Activated naive CD8-positive, alpha-beta T cell treated with anti-CD3 and anti-CD28 coated beads for 36 hours (primary cell): ENCODE measurements at regions not wholly inside any gene's neighbourhood (a gene's known extent, or its start where the extent isn't known, plus 50 kb on each side); places are given as distances from the start of the nearest gene placed in this dataset.
"Not testable (repeated sequence)": the region's sequence is repeated elsewhere in the genome, so short reads cannot be mapped to it uniquely, and the experiment has no call there.

ENCODE experiments used
- DNase-seq: peaks from one replicate; pipeline ENCODE4 v3.0.0; 2021
- H3K27ac Mint-ChIP-seq: one replicate; pipeline ENCODE4 v1.8.0; 2022; ENCODE audit warnings: mild to moderate bottlenecking, moderate library complexity, mixed read lengths
- H3K27me3 Mint-ChIP-seq: one replicate; pipeline ENCODE4 v1.8.0; 2022; ENCODE audit warnings: mild to moderate bottlenecking, mixed read lengths
- H3K36me3 Mint-ChIP-seq: one replicate; pipeline ENCODE4 v1.8.0; 2021; ENCODE audit warnings: mild to moderate bottlenecking, mixed read lengths
- H3K4me1 Mint-ChIP-seq: one replicate; pipeline ENCODE4 v1.8.0; 2021; ENCODE audit warnings: mixed read lengths
- H3K4me3 Mint-ChIP-seq: one replicate; pipeline ENCODE4 v1.8.0; 2022; ENCODE audit warnings: mild to moderate bottlenecking, moderate library complexity, mixed read lengths
- H3K9me3 Mint-ChIP-seq: one replicate; pipeline ENCODE4 v1.8.0; 2022; ENCODE audit warnings: mixed read lengths

- H3K4me3 Mint-ChIP-seq, H3K4me1 Mint-ChIP-seq, H3K9me3 Mint-ChIP-seq, H3K36me3 Mint-ChIP-seq, H3K27ac Mint-ChIP-seq, DNase-seq, H3K27me3 Mint-ChIP-seq: not testable (repeated sequence)
Observed at GRCh38 chr1:30130566-30130965, 592.8 kb downstream of the MATN1 start.

GRCh38 chr1:30130099-30130498, 593.3 kb downstream of the MATN1 start:
- H3K9me3 Mint-ChIP-seq: no peaks in the 10 kb centered on the region
- H3K4me1 Mint-ChIP-seq: no peaks in the 10 kb centered on the region
- H3K27me3 Mint-ChIP-seq: peaks cover 9% of the 10 kb centered on the region
- DNase-seq: no peak
- no peaks in the 10 kb centered on the region for H3K36me3 Mint-ChIP-seq
- H3K4me3 Mint-ChIP-seq: no peak overlapping the region
- no peak overlapping the region for H3K27ac Mint-ChIP-seq

- Mint-ChIP-seq H3K9me3 (no peaks in the 10 kb centered on the region), H3K4me3 (no peak overlapping the region), H3K4me1 (no peaks in the 10 kb centered on the region), H3K36me3 (no peaks in the 10 kb centered on the region), H3K27ac (no peak overlapping the region), H3K27me3 (peaks cover 5% of the 10 kb centered on the region)
- DNase-seq: no peak
Observed at GRCh38 chr1:30129421-30130055, 593.8 kb downstream of the MATN1 start.

GRCh38 chr1:30129001-30129408, 594.4 kb downstream of the MATN1 start:
- no peaks in the 10 kb centered on the region for H3K36me3 Mint-ChIP-seq
- H3K27ac Mint-ChIP-seq: no peak overlapping the region
- no peak overlapping the region for H3K4me3 Mint-ChIP-seq
- H3K9me3 Mint-ChIP-seq: no peaks in the 10 kb centered on the region
- no peak for DNase-seq
- H3K27me3 Mint-ChIP-seq: peaks cover 4% of the 10 kb centered on the region
- H3K4me1 Mint-ChIP-seq: no peaks in the 10 kb centered on the region

- Mint-ChIP-seq H3K4me1 (no peaks in the 10 kb centered on the region), H3K27me3 (peaks cover 4% of the 10 kb centered on the region), H3K9me3 (no peaks in the 10 kb centered on the region), H3K4me3 (no peak overlapping the region), H3K36me3 (no peaks in the 10 kb centered on the region), H3K27ac (no peak overlapping the region)
- no peak for DNase-seq
Observed at GRCh38 chr1:30126848-30127247, 596.5 kb downstream of the MATN1 start.

- DNase-seq: no peak
- Mint-ChIP-seq H3K4me3 (no peak overlapping the region), H3K36me3 (no peaks in the 10 kb centered on the region), H3K27me3 (peaks cover 4% of the 10 kb centered on the region), H3K9me3 (no peaks in the 10 kb centered on the region), H3K27ac (no peak overlapping the region), H3K4me1 (no peaks in the 10 kb centered on the region)
Observed at GRCh38 chr1:30125821-30126170, 597.6 kb downstream of the MATN1 start.

- no peak for DNase-seq
- Mint-ChIP-seq H3K4me1 (no peaks in the 10 kb centered on the region), H3K36me3 (no peaks in the 10 kb centered on the region), H3K27me3 (no peaks in the 10 kb centered on the region), H3K9me3 (no peaks in the 10 kb centered on the region), H3K27ac (no peak overlapping the region), H3K4me3 (no peak overlapping the region)
Observed at GRCh38 chr1:30125021-30125820, 598.2 kb downstream of the MATN1 start.

GRCh38 chr1:30123896-30124295, 599.5 kb downstream of the MATN1 start:
- Mint-ChIP-seq H3K36me3 (no peaks in the 10 kb centered on the region), H3K4me1 (no peaks in the 10 kb centered on the region), H3K27ac (no peak overlapping the region)

GRCh38 chr1:30123036-30123435, 600.3 kb downstream of the MATN1 start:
- Mint-ChIP-seq H3K4me3 (no peak overlapping the region), H3K27me3 (no peaks in the 10 kb centered on the region), H3K4me1 (no peaks in the 10 kb centered on the region), H3K9me3 (no peaks in the 10 kb centered on the region), H3K27ac (no peak overlapping the region), H3K36me3 (no peaks in the 10 kb centered on the region)
- DNase-seq: no peak

More at GRCh38 chr1:30123896-30124295, 599.5 kb downstream of the MATN1 start:
- Mint-ChIP-seq H3K9me3 (no peaks in the 10 kb centered on the region), H3K27me3 (no peaks in the 10 kb centered on the region), H3K4me3 (no peak overlapping the region)
- DNase-seq: no peak

- H3K27ac Mint-ChIP-seq: no peak overlapping the region
- no peaks in the 10 kb centered on the region for H3K36me3 Mint-ChIP-seq
- peaks cover 4% of the 10 kb centered on the region for H3K27me3 Mint-ChIP-seq
Observed at GRCh38 chr1:30120245-30121000, 603.0 kb downstream of the MATN1 start.

GRCh38 chr1:30117685-30118084, 605.7 kb downstream of the MATN1 start:
- Mint-ChIP-seq H3K27me3 (peaks cover 10% of the 10 kb centered on the region), H3K27ac (no peak overlapping the region), H3K9me3 (no peaks in the 10 kb centered on the region), H3K36me3 (no peaks in the 10 kb centered on the region), H3K4me1 (no peaks in the 10 kb centered on the region), H3K4me3 (no peak overlapping the region)
- no peak for DNase-seq

More at GRCh38 chr1:30120245-30121000, 603.0 kb downstream of the MATN1 start:
- Mint-ChIP-seq H3K4me1 (no peaks in the 10 kb centered on the region), H3K4me3 (no peak overlapping the region), H3K9me3 (no peaks in the 10 kb centered on the region)
- no peak for DNase-seq

- H3K27ac Mint-ChIP-seq: no peak overlapping the region
- no peaks in the 10 kb centered on the region for H3K36me3 Mint-ChIP-seq
- H3K27me3 Mint-ChIP-seq: peaks cover 44% of the 10 kb centered on the region
- no peaks in the 10 kb centered on the region for H3K4me1 Mint-ChIP-seq
- no peak overlapping the region for H3K4me3 Mint-ChIP-seq
- H3K9me3 Mint-ChIP-seq: no peaks in the 10 kb centered on the region
- peak; percentile 26 for DNase-seq
Observed at GRCh38 chr1:30111431-30111830, 612.0 kb downstream of the MATN1 start.

- Mint-ChIP-seq H3K4me1 (no peaks in the 10 kb centered on the region), H3K36me3 (no peaks in the 10 kb centered on the region), H3K27ac (no peak overlapping the region), H3K27me3 (peaks cover 42% of the 10 kb centered on the region), H3K4me3 (no peak overlapping the region), H3K9me3 (no peaks in the 10 kb centered on the region)
- DNase-seq: no peak
Observed at GRCh38 chr1:30110846-30111245, 612.5 kb downstream of the MATN1 start.

- Mint-ChIP-seq H3K27me3 (peaks cover 45% of the 10 kb centered on the region), H3K4me3 (no peak overlapping the region), H3K27ac (no peak overlapping the region), H3K9me3 (no peaks in the 10 kb centered on the region), H3K36me3 (no peaks in the 10 kb centered on the region), H3K4me1 (no peaks in the 10 kb centered on the region)
- DNase-seq: no peak
Observed at GRCh38 chr1:30109853-30110252, 613.5 kb downstream of the MATN1 start.

GRCh38 chr1:30108186-30108585, 615.2 kb downstream of the MATN1 start:
- H3K27ac Mint-ChIP-seq: no peak overlapping the region
- DNase-seq: no peak

More at GRCh38 chr1:30108186-30108585, 615.2 kb downstream of the MATN1 start:
- Mint-ChIP-seq H3K4me1 (no peaks in the 10 kb centered on the region), H3K36me3 (no peaks in the 10 kb centered on the region), H3K9me3 (no peaks in the 10 kb centered on the region), H3K4me3 (no peak overlapping the region), H3K27me3 (peaks cover 42% of the 10 kb centered on the region)
